Liver (tissue), 3 donors: ENCODE measurements at regions not wholly inside any gene's neighbourhood (a gene's known extent, or its start where the extent isn't known, plus 50 kb on each side); places are given as distances from the start of the nearest gene placed in this dataset.

Experiments
- CTCF ChIP-seq: fragments of 150-350 bp; IDR thresholded peaks from 2 replicates; pipeline ENCODE4 v1.5.1; 2017; ENCODE audit warnings: improper control_type of control experiment, low read depth, low read length; ENCODE audit not compliant: missing input control
- EGR1 ChIP-seq, 2 donors: IDR thresholded peaks; 2 replicates each; pipeline ENCODE4 v1.6.1; 2016 to 2018; ENCODE audit warnings: antibody characterized with exemption in 2 of 2, low read depth in 2 of 2
- JUND ChIP-seq, 2 donors: IDR thresholded peaks; 2 replicates each; pipeline ENCODE4 v1.6.1; 2016; ENCODE audit warnings: antibody characterized with exemption in 2 of 2
- MAX ChIP-seq: IDR thresholded peaks from 2 replicates; pipeline ENCODE4 v1.6.1; 2016; ENCODE audit warnings: antibody characterized with exemption
- REST ChIP-seq: IDR thresholded peaks from 2 replicates; pipeline ENCODE4 v1.6.1; 2016; ENCODE audit warnings: antibody characterized with exemption, mild to moderate bottlenecking
- YY1 ChIP-seq: IDR thresholded peaks from 2 replicates; pipeline ENCODE4 v1.6.1; 2016; ENCODE audit warnings: antibody characterized with exemption, mild to moderate bottlenecking
- ZBTB33 ChIP-seq: IDR thresholded peaks from 2 replicates; pipeline ENCODE4 v1.6.1; 2016; ENCODE audit warnings: antibody characterized with exemption
- donor health status: healthy.
- donor health status: healthy.

- no peak for TF ChIP-seq CTCF
- TF ChIP-seq EGR1 (IDR thresholded peaks at IDR 0.05; ENCODE audit: low read depth in 2 of 2) = no peak
- TF ChIP-seq ZBTB33 = no peak
- no peak for TF ChIP-seq REST
- no peak for TF ChIP-seq JUND (IDR thresholded peaks at IDR 0.05)
- TF ChIP-seq MAX = no peak
- no peak for TF ChIP-seq YY1
These were observed 201.1 kb upstream of the BCOR start for GRCh38 chrX:40298572-40299479.
